Uterus (tissue), 2 donors: ENCODE measurements at regions not wholly inside any gene's neighbourhood (a gene's known extent, or its start where the extent isn't known, plus 50 kb on each side); places are given as distances from the start of the nearest gene placed in this dataset.

Experiments
- CTCF ChIP-seq, 4 experiments: fragments of 200-600 bp in 2 of 4; fragments of 450-650 bp in 2 of 4; sonication (generic) in 2 of 4; IDR thresholded peaks; one replicate each; pipeline ENCODE4 v1.5.1; 2016 to 2019; ENCODE audit warnings: antibody characterized with exemption in 4 of 4, mild to moderate bottlenecking in 2 of 4, moderate library complexity in 1 of 4
- POLR2A ChIP-seq, 2 donors: fragments of 450-650 bp; IDR thresholded peaks; one replicate each; pipeline ENCODE4 v1.6.1; 2016; ENCODE audit warnings: antibody characterized with exemption in 2 of 2, mild to moderate bottlenecking in 1 of 2, moderate library complexity in 1 of 2

- TF ChIP-seq CTCF (IDR thresholded peaks at IDR 0.05) (no peak), POLR2A (IDR thresholded peaks at IDR 0.05) (no peak)
Observed at GRCh38 chr3:165938986-165939540, 101.8 kb upstream of the BCHE start.
